Testis (tissue), 2 donors: ENCODE measurements at regions not wholly inside any gene's neighbourhood (a gene's known extent, or its start where the extent isn't known, plus 50 kb on each side); places are given as distances from the start of the nearest gene placed in this dataset.

Source experiments
- CTCF ChIP-seq, 3 experiments: fragments of 450-650 bp in 2 of 3; fragments of 200-600 bp in 1 of 3; sonication (generic) in 1 of 3; IDR thresholded peaks; one replicate each; pipeline ENCODE4 v1.5.1; 2016 to 2019; ENCODE audit warnings: antibody characterized with exemption in 3 of 3, mild to moderate bottlenecking in 2 of 3, moderate library complexity in 1 of 3
- POLR2A ChIP-seq: fragments of 450-650 bp; IDR thresholded peaks from one replicate; pipeline ENCODE4 v1.6.1; 2017; ENCODE audit warnings: antibody characterized with exemption, mild to moderate bottlenecking, moderate library complexity

GRCh38 chr4:111475001-111475400 lies 670.3 kb upstream of the FAM241A start:
- TF ChIP-seq CTCF (IDR thresholded peaks at IDR 0.05) = no peak
- TF ChIP-seq POLR2A = no peak
